ENCODE measurements at regions not wholly inside any gene's neighbourhood (a gene's known extent, or its start where the extent isn't known, plus 50 kb on each side); places are given as distances from the start of the nearest gene placed in this dataset.

- no peak for ATAC-seq (ENCODE audit: insufficient read depth, low FRiP score)
- no peak for TF ChIP-seq CTCF (IDR thresholded peaks at IDR 0.05; ENCODE audit: control extremely low read depth, extremely low read depth)
- no peaks in the 10 kb centered on the region for H3K36me3 ChIP-seq (ENCODE audit: control insufficient read depth in 4 of 4, insufficient read depth in 4 of 4, low read length in 4 of 4)
- no peak for DNase-seq
- H3K9ac ChIP-seq (ENCODE audit: insufficient read depth in 1 of 2, low read length in 2 of 2) = no peak overlapping the region
- 93 to 97% methylated on average over 9 of the region's 9 CpGs for WGBS, 2 donors
- no peaks in the 10 kb centered on the region for H3K27me3 ChIP-seq (ENCODE audit: control insufficient read depth in 3 of 3, insufficient read depth in 3 of 3, low read length in 2 of 3)
- no peaks in the 10 kb centered on the region for H3K9me3 ChIP-seq (ENCODE audit: control insufficient read depth in 4 of 4, insufficient read depth in 3 of 4, low read length in 3 of 4)
- no peaks in the 10 kb centered on the region for H3K4me1 ChIP-seq (ENCODE audit: control insufficient read depth in 5 of 5, insufficient read depth in 5 of 5, low read length in 5 of 5)
- H3K27ac ChIP-seq (ENCODE audit: low read depth in 1 of 2, low read length in 1 of 2) = no peak overlapping the region
- H3K4me3 ChIP-seq = no peak overlapping the region
Observed at GRCh38 chr11:11220786-11221185, 132.3 kb downstream of the CSNK2A3 start.

GRCh38 chr11:11218629-11218986 is 134.4 kb downstream of the CSNK2A3 start:
- no peaks in the 10 kb centered on the region for H3K36me3 ChIP-seq (ENCODE audit: control insufficient read depth in 4 of 4, insufficient read depth in 4 of 4, low read length in 4 of 4)
- no peak for TF ChIP-seq CTCF (IDR thresholded peaks at IDR 0.05; ENCODE audit: control extremely low read depth, extremely low read depth)
- H3K27ac ChIP-seq (ENCODE audit: low read depth in 1 of 2, low read length in 1 of 2) = no peak overlapping the region
- no peak overlapping the region for H3K4me3 ChIP-seq
- peaks cover 0 to 2% (median 0%) of the 10 kb centered on the region in 5 donors for H3K4me1 ChIP-seq (ENCODE audit: control insufficient read depth in 5 of 5, insufficient read depth in 5 of 5, low read length in 5 of 5)
- no peaks in the 10 kb centered on the region for H3K27me3 ChIP-seq (ENCODE audit: control insufficient read depth in 3 of 3, insufficient read depth in 3 of 3, low read length in 2 of 3)
- H3K9ac ChIP-seq (ENCODE audit: insufficient read depth in 1 of 2, low read length in 2 of 2) = no peak overlapping the region
- peak in 1 of 3 donors; percentile 27 for DNase-seq
- 67 to 76% methylated on average over 3 of the region's 3 CpGs for WGBS, 2 donors
- no peaks in the 10 kb centered on the region for H3K9me3 ChIP-seq (ENCODE audit: control insufficient read depth in 4 of 4, insufficient read depth in 3 of 4, low read length in 3 of 4)
- no peak for ATAC-seq (ENCODE audit: insufficient read depth, low FRiP score)

- TF ChIP-seq CTCF (IDR thresholded peaks at IDR 0.05; ENCODE audit: control extremely low read depth, extremely low read depth) = no peak
- 86 to 91% methylated on average over 5 of the region's 5 CpGs for WGBS, 2 donors
- Histone ChIP-seq H3K36me3 (ENCODE audit: control insufficient read depth in 4 of 4, insufficient read depth in 4 of 4, low read length in 4 of 4) (no peaks in the 10 kb centered on the region), H3K9ac (ENCODE audit: insufficient read depth in 1 of 2, low read length in 2 of 2) (no peak overlapping the region), H3K27ac (ENCODE audit: low read depth in 1 of 2, low read length in 1 of 2) (no peak overlapping the region), H3K4me3 (no peak overlapping the region), H3K4me1 (ENCODE audit: control insufficient read depth in 5 of 5, insufficient read depth in 5 of 5, low read length in 5 of 5) (peaks cover 0 to 3% (median 0%) of the 10 kb centered on the region in 5 donors), H3K27me3 (ENCODE audit: control insufficient read depth in 3 of 3, insufficient read depth in 3 of 3, low read length in 2 of 3) (no peaks in the 10 kb centered on the region), H3K9me3 (ENCODE audit: control insufficient read depth in 4 of 4, insufficient read depth in 3 of 4, low read length in 3 of 4) (no peaks in the 10 kb centered on the region)
- no peak for ATAC-seq (ENCODE audit: insufficient read depth, low FRiP score)
- DNase-seq = no peak
Observed at GRCh38 chr11:11217929-11218628, 135.0 kb downstream of the CSNK2A3 start.

Measured in lung (tissue), 11 donors.